ENCODE measurements at regions not wholly inside any gene's neighbourhood (a gene's known extent, or its start where the extent isn't known, plus 50 kb on each side); places are given as distances from the start of the nearest gene placed in this dataset.
A peak's percentile ranks its signal among the peaks of the same experiment; 100 is the strongest.

DNA sequence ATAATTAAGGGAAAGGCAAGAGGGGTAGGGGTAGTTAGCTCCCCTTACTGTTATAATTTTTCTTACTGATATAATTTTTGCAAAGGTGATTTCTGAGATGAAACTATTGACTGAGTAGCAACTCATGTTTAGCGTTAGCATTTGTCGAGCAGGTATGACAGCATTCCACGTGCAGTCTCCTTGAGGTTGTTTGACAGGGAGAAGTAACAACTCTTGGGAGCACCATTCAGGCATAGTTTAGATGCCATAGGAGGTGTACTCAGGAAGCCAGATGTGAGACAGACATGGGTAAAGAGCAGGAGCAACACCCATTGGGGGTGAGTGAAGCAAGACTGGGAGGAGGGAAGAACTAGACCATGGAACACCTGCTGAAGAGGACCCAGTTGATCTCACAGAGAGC, 96.6 kb upstream of the KLF6 start:
- Histone ChIP-seq H3K4me1 (peaks cover 0 to 23% (median 9%) of the 10 kb centered on the region in 9 donors), H3K36me3 (no peaks in the 10 kb centered on the region), H3K27me3 (no peaks in the 10 kb centered on the region), H3K27ac (no peak overlapping the region), H3K9me3 (no peaks in the 10 kb centered on the region), H3K4me3 (no peak overlapping the region)
- ATAC-seq, result no peak
- 97% methylated on average over 3 of the region's 3 CpGs for WGBS, 2 donors
- TF ChIP-seq CTCF (IDR thresholded peaks at IDR 0.05), result no peak
- no peak for DNase-seq
- intact Hi-C loops (cut with DNase I), result loop anchor here in 2 of 10 donors (10.0 kb wide), 2 partner anchors 637 to 783 kb away; no protein-coding TSS in a partner anchor

DNA sequence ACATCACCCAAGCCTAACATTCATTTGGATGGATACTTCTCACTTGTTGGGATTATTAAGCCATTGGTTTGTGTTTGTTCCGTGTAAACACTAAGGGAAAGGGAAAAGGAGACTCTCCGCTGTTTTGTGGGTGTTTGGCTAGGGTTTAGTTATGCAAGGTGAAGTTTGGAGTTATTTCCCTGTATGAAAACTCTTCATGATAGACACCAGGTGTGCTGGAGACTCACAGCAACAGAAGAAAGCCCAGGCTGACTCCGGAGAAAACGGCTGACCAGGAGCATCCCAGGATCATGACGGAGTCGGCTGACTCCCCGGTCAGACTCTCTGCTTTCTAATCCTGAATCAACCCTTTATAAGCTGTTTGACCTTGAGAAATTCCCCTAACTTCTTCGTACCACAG, 94.1 kb upstream of the KLF6 start:
- TF ChIP-seq CTCF (IDR thresholded peaks at IDR 0.05), result no peak

DNA sequence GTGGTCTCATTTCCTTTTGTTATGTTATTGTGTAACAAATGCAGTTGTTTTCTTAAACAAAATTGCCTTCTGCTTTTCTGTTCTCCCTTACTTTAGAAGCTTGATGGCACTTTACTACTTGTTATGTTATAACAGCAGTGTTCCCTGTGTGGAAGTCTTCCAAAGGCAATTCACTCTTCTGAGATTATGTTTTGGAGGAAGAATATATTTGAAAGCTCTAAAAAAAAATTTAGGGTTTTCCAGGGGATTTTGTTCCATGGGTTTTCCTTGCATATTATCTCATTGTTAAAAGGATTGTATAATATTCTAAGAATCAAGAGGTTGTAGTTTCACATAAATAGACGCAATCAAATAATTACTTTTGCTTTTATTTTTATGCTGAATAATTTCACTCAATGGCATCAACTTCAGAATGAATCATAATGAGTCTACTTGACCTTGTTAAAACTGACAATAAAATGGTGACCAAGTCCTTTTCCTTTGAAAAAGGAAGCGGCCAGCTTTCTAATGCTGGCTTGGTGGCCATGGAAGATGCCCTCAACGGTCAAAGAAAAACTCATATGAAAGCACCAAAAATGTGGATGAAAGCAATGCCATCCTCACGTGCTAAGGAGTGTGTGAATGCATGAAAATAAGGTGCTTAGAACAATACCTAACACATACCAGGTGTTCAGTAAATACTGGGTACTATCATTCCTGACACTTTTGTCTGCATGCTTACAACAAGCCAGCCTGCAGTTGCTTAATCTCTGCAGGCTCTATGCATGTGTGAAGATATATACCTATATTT, 92.4 kb upstream of the KLF6 start:
- intact Hi-C loops (cut with DNase I), result no loop called here
- Histone ChIP-seq H3K9me3 (no peaks in the 10 kb centered on the region), H3K4me3 (peak overlapping the region in 1 of 10 donors; percentile 12), H3K27ac (peak overlapping the region in 4 of 10 donors; percentile 7 to 76 (median 10)), H3K27me3 (no peaks in the 10 kb centered on the region), H3K36me3 (no peaks in the 10 kb centered on the region), H3K4me1 (peaks cover 0 to 53% (median 11%) of the 10 kb centered on the region in 9 donors)
- no peak for TF ChIP-seq CTCF (IDR thresholded peaks at IDR 0.05)
- DNase-seq, result no peak
- ATAC-seq, result peak in 1 of 8 donors; percentile 25
- WGBS, 2 donors, result 76 to 89% methylated on average over 4 of the region's 4 CpGs

More for the DNA sequence above, 94.1 kb upstream of the KLF6 start:
- no peaks in the 10 kb centered on the region for H3K36me3 ChIP-seq
- no peaks in the 10 kb centered on the region for H3K27me3 ChIP-seq
- WGBS, 2 donors, result 92 to 93% methylated on average over 8 of the region's 8 CpGs
- ATAC-seq (no peak), DNase-seq (no peak)
- H3K4me1 ChIP-seq, result peaks cover 0 to 41% (median 6%) of the 10 kb centered on the region in 9 donors
- no peaks in the 10 kb centered on the region for H3K9me3 ChIP-seq
- H3K27ac ChIP-seq, result no peak overlapping the region
- intact Hi-C loops (cut with DNase I), result no loop called here
- no peak overlapping the region for H3K4me3 ChIP-seq

- Histone ChIP-seq H3K36me3 (no peaks in the 10 kb centered on the region), H3K9me3 (no peaks in the 10 kb centered on the region), H3K27me3 (no peaks in the 10 kb centered on the region), H3K4me1 (peaks cover 0 to 53% (median 11%) of the 10 kb centered on the region in 9 donors), H3K4me3 (no peak overlapping the region), H3K27ac (peak overlapping the region in 4 of 10 donors; percentile 7 to 76 (median 10))
- intact Hi-C loops (cut with DNase I), result no loop called here
- DNase-seq (no peak), ATAC-seq (no peak)
- no peak for TF ChIP-seq CTCF (IDR thresholded peaks at IDR 0.05)
- WGBS, 2 donors, result 84 to 85% methylated on average over 8 of the region's 8 CpGs
Measured at GRCh38 chr10:3876350-3876962, 91.4 kb upstream of the KLF6 start.
